ENCODE measurements at regions not wholly inside any gene's neighbourhood (a gene's known extent, or its start where the extent isn't known, plus 50 kb on each side); places are given as distances from the start of the nearest gene placed in this dataset.

DNA sequence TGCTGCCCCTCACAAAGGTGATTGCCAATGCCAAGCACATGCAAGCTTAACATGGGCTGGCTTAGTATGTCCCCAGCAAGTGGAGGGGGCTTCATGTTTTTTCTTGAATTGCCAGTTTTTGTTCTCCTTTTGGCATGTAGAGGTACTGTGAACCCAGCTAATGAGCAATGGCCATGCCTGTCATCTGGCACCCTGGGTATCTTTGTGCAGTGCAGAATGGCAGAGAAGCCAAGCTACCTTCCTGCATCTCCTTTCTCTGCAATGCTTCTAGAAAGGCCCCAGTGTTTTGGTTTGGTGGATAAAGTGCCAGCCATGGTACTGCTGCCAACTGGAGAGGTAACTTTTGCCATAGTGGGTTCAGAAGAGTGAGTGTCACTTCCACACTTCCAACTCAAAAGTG lies 576.9 kb downstream of the CMPK2 start:
- no peak for DNase-seq (ENCODE audit: low read depth in 2 of 2)

DNA sequence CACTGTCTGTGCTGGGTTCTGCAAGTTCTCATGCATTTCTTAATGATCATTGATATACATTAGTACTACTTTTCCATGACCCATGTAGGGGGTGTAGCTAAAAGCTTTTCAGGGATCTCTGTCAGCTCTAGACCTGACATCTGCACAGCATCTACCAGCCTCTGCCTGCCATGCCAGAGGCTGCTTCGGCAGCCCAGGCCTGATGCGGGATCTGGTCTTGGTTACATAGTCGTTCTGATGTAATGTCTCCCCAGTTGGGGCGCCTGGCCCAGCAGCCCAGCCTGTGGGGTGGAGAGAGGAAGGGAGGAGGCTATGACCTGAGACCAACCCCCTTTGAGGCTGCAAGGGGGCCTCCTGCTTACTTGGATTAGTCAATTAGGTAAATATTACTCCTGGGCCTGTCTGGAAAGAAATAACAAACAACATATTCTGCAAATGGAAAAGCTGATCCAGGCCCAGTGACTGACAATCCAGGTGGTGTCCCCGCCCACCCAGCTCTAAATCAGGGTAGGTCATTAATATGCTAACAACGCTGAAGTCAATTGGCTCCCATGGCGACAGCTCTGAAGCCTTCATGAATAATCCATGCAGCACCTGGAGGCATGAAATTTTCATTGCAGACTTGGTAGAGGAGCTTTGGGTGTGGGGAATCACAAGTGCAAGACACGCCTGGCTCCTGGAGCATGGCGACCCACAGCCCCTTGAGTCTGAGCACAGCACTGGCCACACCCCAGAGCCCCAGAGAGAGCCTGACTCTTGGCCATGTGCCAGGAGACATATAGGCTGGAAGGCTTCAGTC lies 575.3 kb downstream of the CMPK2 start:
- DNase-seq (ENCODE audit: low read depth in 2 of 2) = no peak

DNA sequence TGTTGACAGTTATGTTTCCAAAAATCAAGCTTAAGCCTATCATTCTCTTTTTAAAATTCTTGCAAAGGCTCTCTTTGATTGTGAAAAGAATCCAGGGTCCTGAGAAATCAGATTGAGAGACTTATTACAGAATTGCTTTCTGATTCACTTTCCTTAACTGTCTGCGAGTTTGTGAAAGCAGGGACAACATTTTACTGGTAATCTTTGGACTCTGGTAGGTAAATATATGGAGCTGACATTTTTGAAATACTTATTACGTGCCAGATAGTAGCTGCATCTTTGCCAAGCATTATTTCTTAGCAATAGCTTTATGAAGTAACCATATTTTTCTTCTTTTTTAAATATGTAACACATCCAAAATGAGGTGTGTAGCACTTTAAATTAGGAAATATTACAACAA lies 570.9 kb downstream of the CMPK2 start:
- DNase-seq (ENCODE audit: low read depth in 2 of 2) = no peak

DNA sequence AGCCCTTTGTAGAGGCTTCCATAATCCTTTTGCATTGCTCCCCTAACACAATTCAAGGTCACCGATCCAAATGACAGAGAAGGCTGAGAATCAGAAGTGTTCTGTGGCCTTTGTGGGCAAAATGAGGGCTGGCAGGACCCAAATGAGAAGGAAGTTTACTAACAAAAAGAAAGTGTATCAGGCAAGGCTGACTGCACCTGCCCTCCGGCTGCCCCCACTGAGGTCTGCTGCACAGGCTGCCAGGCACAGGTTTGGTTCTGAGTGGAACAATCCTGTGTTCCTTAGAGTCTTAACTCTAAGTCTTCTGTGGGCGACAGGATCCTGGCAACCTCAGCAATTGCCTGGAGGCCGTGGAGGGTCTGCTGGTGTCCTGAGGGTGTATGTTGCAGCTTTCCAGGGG lies 568.5 kb downstream of the CMPK2 start:
- DNase-seq (ENCODE audit: low read depth in 2 of 2) = no peak

DNA sequence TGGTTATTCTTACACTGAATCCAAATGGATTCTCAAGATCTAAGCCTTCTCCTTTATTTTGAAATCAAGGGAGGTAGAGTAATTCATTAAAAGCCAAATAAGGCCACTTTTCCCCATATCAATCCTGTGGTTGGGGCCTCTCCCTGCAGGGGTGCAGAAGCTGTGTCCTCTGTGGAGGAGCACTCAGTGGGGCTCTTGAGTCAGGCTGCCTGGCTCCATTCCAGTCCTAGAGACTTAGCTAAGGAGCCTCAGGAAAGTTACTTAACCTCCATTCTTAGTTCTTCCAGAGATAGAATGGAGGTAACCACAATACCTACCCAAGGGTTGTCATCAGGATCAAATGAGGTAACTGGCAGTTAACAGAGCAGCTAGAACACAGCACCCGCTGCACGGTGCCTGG lies 564.3 kb downstream of the CMPK2 start:
- DNase-seq (ENCODE audit: low read depth in 2 of 2) = no peak

DNA sequence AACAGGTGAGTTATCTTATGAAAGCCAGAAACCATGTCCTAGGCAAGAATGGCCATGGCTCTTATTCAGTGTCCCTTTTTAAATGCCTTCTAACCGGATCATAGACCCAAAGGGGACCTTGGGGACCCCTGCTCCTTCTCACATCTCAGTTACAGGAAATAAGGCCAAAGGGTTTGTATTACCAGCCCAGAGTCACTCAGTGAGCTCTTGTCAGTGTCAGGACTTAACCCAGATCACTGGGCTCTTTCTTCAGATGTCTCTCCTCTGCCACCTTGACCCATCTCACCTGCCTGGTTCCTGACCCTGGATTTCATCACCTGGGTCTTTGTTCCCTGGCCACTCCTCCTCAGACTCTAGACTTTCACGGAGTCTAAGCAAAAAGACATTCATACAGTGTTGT lies 556.7 kb downstream of the CMPK2 start:
- DNase-seq (ENCODE audit: low read depth in 2 of 2) = no peak

DNA sequence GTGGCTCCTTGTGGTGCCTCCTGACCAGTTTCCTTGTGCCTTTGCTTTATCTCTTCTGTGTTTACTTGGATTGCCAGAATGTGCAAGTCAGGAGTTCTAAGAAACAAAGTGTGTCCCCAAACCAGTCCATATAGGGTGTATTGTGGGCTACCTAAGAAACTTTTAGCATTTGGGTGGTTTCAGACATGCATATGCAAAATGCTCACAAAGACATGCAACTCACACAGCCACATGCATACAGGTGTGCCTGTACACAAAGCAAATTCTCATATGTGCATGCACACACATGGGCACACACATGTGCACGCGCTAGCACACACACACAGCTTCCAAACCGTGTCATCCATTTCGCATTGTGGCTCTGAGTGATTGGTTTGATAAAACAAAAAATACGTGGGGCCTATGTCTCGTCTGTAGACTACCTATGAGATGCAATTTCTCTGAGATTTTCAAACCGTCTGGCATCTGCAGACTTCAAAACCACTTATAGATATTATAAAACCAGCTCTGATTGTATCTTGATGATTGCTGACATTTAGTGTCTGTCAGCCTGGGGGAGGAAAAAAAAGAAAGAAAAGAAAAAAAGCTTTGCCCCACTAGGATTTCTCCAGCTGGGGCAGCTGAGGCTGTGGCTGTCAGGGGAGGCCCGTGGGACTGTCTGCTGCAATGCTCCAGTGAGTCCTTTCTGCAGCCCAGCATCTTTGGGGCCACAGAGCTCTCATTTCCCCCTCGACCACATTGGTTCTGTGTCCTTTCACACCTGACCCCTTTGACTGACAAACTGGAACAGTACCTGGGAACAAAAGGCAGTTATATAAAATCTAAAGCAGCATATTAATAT lies 556.1 kb downstream of the CMPK2 start:
- DNase-seq (ENCODE audit: low read depth in 2 of 2) = no peak

DNA sequence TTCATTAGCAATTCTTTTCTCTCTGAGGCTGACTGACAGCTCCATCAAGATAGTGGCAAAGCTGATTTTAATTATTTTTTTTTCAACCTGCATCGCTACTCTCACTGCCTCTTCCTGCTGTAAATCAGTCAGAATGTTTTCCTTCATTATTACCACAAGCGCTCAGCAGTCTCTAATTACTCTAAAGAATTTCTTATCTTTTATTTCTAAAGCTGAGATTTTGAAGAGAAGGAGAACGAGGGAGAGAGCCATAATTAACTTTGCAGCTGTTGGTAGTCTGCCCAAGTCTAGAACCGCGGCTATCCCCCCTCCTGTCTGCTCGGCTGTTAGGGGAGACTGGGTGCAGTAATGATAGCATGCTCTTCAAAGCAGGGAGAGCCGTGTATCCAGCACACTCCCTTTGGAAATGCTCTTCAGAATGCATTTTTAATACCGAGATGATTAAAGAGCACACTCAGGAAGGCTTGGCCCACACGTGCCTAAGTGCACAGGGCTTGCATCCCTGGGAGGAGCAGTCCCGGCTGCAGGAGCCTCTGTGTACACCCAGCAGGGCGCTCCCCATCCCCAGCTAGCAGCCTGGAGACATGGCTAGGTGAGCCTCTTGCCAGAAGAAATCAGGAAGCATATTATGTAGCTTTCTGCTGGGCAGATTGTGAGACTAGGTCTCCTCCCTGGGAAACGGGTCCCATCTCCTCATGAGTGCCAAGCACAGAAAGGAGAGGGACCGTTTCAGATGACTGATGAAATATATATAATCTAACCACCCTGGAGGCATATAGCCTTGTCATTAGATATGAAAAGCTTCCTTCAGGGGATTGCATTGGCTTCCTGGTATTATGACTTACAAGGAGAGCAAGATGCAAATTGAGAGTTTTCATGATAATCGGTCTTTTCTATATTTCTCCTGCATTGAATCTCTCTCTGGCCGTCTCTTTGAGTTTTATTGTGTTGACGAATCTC lies 555.2 kb downstream of the CMPK2 start:
- no peak for DNase-seq (ENCODE audit: low read depth in 2 of 2)

DNA sequence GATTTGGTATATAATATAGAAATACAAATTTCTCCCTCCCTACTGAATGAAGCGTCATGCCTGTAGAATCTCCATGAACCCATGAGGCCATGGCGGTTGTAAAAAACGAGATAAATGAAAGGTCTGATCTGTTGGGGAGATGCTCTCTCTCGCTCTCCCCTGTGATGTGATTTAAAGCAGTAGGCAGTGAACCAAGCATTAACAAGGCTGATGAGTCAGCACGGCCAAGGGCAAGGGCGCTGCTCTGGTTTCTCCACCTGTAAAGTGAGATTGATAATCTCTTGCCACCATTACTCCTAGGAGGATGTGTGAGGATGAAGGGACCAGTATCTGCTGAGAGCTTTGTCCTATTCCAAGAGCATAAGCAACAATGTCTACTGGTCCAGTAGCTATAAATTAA lies 553.3 kb downstream of the CMPK2 start:
- DNase-seq (ENCODE audit: low read depth in 2 of 2) = no peak

DNA sequence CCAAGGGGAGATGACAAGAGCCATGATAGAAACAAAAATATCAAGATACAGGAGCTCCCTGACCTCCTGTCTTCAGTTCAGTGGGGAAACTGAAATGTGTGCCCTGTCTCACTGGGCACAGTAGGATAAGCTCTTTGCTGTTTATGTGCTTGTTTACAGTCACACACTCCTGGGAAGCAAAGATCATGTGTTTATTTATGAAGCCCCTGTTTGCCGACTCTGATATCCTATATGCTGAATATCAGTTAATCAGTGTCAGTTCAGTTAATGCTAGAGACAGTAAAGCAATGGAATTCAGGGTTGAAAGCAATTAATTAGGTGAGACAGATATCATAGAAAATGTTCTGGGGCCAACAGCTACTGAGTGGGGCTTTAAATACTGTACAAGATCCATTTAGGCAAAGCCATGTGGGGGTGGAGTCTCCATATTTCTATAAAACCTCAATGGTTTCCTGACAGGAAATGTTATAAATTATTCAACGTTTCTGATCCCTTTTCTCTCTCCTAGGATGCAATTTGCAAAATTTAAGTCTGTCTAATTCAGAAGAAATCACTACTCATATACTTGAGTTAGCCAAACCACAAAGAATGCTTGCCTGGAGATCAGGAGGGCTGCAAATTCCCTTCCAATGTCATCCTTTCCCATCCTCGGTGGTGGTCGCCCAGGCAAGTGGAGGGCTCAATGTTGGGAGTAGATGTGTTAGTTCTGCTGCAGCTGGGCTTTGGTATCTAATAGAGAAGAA lies 551.3 kb downstream of the CMPK2 start:
- DNase-seq (ENCODE audit: low read depth in 2 of 2) = no peak

DNA sequence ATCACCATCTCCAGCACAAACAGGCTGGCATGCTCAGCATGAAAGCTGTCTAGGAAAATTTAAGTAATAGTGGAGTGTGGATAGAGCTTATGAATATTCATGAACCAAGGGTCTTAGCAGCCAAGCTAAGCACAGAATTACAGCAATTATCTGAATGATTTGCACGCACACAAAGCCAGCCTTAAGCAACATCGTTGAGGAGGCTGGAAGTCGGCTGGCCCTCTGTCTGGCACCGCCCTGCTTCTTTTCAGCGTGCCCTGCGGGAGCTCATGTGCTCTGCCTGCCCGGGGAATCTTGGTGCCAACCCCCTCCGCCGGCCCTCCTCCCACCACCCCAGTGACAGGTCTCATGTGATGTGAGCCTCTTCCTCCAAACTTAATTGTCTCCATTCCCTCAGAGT lies 540.1 kb downstream of the CMPK2 start:
- no peak for DNase-seq (ENCODE audit: low read depth in 2 of 2)

DNA sequence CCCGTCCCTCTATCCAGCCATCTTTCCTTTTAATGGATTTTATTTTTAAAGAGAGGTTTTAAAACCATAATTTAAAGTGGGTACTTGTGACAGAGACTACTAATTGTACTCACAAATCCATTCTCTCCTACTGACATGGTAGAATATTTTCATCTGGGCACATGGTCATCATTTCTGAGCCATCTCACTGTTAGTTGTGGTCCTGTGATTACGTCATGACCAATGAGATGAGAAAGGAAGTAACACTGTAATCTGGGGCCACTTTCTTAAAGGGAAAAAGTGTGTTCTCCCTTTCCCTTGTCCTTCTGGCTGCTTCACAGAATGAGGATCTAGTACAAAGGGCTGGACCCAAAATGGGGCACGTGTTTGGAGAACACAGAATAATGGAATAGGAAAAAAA lies 538.7 kb downstream of the CMPK2 start:
- DNase-seq (ENCODE audit: low read depth in 2 of 2) = no peak

DNA sequence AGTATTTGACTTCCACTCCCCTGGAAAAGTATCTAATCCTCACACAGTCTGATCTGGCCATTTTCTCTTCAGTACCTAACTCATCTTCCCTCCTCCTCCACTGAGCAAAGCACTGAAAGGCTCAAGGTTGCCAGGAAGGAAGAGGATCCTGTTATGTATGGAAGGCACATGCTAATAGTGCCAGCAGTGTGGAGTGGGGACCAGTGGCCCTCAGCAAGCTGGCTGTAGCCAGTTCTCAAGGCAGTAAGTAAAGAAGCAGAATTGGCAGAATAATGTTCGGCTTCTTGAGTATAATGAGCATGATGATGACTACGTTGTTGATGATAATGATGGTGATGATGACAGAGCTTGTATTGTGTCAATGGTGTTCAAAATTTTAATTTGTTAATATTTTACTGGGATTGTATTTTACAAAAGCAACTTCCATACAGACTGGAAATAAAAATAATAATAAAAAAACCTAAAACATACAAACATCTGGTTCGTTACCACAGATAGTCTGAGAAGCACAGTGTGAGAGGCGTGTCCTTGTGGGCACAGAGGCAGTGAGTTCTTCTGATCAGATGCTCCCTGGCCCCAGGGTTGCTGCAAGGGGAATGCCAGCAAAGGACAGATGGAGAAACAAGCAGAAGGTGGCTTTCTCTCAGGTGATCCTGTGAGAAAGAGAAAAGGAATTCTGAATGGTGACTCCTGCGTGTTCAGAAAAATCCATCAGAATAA lies 528.8 kb downstream of the CMPK2 start:
- no peak for DNase-seq (ENCODE audit: low read depth in 2 of 2)

DNA sequence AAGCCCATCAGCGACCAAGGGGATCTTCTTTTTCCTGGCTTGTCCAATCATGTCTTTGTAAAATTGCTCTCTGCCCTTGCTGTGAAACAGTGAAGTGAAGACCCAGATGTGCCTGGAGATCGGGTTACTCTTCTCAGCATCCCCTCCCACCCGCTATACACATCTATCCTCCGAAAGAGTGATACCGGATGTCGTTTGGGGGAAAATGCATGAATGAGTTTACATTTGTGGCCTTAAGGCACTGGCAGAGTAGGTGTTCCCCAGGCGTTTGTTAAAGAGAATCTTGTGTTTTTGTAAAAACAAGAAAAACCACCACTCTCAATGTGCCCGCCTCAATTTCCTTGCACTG lies 528.3 kb downstream of the CMPK2 start:
- DNase-seq (ENCODE audit: low read depth in 2 of 2) = no peak

DNA sequence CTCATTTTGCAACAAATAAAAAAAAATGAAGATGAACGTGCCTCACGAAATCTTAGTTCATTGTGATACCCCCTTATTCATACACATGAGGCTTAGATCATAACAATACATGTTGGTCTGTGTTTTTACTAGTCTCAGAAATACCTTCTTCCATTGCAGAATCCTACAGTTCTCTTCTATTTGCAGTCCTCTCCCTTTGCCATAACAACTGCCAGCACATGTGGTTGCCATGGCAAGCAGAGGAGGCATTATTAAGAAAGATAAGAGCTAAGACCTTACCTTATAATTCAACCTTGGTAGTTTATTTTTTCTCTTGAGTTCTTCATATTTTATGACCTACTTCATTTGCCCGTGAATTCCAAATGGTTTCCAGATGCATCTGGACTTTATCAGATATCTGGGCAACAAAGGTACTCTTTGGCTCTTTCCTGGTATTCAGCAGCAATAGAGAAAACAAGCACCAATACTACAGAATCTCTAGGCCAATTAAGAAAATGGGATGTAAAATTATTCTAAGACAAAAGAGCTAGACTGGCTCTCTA lies 524.0 kb downstream of the CMPK2 start:
- no peak for DNase-seq (ENCODE audit: low read depth in 2 of 2)

DNA sequence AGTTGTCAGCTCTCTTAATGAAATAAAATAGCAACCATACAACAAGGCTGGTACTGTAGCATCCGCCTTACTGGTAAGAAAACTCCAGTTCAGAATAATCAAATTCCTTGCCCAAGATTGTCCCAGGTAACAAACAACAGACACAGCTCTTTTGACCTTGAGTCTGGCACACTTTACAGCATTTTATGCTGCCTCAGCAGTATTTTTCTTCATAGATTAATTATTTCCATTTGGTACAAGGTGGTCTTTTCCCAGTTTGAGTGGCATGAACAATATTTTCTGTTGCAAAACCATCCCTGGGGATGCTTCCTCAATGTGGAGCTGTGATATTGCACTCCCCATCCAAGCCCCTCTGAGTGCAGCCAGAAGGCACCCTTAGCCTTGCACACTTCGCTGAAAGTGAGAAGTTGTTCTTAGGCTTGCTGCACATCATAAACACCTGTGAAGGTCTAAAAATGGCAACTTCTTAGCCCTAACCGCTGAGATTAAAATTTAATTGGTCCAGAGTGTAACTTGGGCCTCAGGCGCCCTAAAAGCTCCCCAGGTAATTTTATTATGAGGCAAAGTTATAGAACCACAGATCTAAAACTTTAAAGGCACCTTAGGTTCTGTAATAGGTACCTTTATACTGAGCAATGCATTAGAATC lies 523.3 kb downstream of the CMPK2 start:
- DNase-seq (ENCODE audit: low read depth in 2 of 2) = no peak

DNA sequence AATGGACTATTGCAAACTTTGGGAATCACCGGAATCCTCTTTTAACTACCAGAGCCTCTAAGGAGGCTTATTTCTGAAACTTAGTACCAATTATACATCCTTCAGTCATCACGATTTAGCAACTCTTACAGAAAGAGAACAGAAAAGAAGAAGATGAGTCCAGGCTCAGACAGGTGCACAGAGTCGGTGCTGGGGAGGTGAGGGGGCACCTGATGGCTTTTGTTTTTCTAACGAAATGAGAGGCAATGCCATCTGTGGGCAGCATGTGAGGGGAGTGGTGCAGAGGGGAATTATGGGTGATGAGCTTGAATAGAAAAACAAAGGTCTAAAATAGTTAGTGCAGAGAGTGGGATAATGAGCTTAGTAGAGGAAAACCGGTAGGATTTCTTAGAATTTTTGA lies 522.6 kb downstream of the CMPK2 start:
- no peak for DNase-seq (ENCODE audit: low read depth in 2 of 2)

DNA sequence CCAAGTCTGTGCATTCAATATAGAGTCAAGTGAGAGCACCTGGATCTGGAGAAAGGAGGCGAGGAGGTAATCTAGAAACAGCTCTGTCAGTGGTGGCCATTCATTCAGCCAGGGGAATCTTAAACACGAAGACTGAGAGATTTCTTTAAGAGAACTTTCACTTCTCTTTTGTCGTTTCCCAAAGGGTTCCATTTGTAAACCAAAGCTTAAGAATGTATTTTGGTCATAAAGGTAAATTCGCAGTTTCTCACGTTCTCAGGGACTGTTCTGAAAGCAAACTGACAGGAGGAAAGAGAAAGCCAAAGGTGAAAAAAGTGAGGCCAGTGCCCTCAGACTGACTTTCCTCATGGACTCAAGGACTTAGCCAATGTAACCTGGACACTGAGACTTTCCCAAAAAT lies 513.5 kb downstream of the CMPK2 start:
- DNase-seq (ENCODE audit: low read depth in 2 of 2) = no peak

DNA sequence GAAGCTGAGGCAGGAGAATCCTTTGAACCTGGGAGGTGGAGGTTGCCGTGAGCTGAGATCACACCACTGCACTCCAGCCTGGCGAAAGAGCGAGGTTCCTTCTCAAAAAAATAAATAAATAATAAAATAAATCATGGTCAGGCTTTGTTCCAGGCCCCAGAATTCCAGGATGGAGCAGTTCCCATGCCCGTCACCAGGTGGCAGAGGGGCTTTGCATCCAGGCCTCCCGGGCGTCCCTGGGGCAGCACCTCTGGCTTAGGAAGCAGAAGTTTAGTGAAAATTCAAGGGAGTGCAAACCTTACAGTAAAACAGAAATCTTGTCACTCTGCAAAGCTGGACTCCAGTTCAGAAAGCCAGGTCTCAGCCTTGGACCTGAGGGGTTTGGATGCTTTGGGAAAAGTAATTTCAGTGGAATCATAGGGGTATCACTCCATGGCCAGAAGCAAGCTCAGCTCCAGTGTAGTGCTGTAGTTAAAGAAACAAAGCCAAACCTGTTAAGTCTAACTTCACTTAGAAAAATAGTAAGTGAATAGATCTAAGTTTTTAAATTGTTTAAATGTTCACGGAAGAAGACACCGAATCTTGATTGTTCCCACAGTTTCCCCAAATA lies 512.7 kb downstream of the CMPK2 start:
- DNase-seq (ENCODE audit: low read depth in 2 of 2) = no peak

DNA sequence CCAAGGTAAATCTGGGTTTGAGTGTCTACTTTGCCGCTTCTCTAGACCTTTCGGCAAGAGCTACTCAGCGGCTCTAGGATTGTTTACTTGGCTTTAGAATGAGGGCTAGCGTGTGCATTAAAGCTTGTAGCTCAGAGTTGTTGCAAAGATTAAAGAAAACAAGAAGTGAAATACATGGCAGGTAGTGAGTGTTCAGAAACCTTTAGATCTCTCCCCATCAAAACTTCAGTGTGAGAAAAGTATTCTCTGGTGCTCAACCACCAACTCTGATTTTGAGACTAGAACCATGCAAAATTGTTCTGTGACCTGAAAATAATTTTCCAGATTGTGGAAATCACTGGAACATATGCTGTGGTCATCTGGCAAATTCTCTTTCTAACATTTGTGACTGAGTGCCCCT lies 512.0 kb downstream of the CMPK2 start:
- DNase-seq (ENCODE audit: low read depth in 2 of 2) = no peak
